HL-60 (cell line): ENCODE measurements at regions not wholly inside any gene's neighbourhood (a gene's known extent, or its start where the extent isn't known, plus 50 kb on each side); places are given as distances from the start of the nearest gene placed in this dataset.

Source experiments
- DNase-seq, 2 experiments: peaks; one replicate each; pipeline ENCODE4 v3.0.0-alpha.2; 2010 to 2020; ENCODE audit warnings: low read depth in 1 of 2, low spot score in 1 of 2
- H3K27ac ChIP-seq: fragments of 250-450 bp; sonication (Bioruptor Pico); replicated peaks from 2 replicates; pipeline ENCODE4 v1.5.1; 2020; ENCODE audit warnings: mild to moderate bottlenecking, moderate library complexity
- H3K27me3 ChIP-seq: fragments of 250-450 bp; sonication (Bioruptor Pico); 2 replicates; pipeline ENCODE4 v1.5.1; 2021; ENCODE audit warnings: mild to moderate bottlenecking, moderate library complexity; ENCODE audit not compliant: insufficient read depth, poor library complexity, severe bottlenecking
- H3K4me3 ChIP-seq: replicated peaks from 2 replicates; pipeline ENCODE4 v1.5.1; 2011; ENCODE audit warnings: mild to moderate bottlenecking, control low read depth, low read length; ENCODE audit not compliant: insufficient read depth
- CTCF ChIP-seq: IDR thresholded peaks from one replicate; pipeline ENCODE4 v1.5.1; 2011; ENCODE audit warnings: low read length, control low read depth, inconsistent platforms; ENCODE audit not compliant: insufficient read depth
- GABPA ChIP-seq: IDR thresholded peaks from 2 replicates; pipeline ENCODE4 v1.6.1; 2012; ENCODE audit warnings: low read depth
- POLR2AphosphoS5 ChIP-seq: IDR thresholded peaks from 2 replicates; pipeline ENCODE4 v1.6.1; 2012; ENCODE audit warnings: low read depth
- REST ChIP-seq: IDR thresholded peaks from 2 replicates; pipeline ENCODE4 v1.6.1; 2012; ENCODE audit warnings: low read depth; ENCODE audit not compliant: insufficient replicate concordance
- SPI1 ChIP-seq: IDR thresholded peaks from 2 replicates; pipeline ENCODE4 v1.6.1; 2012; ENCODE audit warnings: low read depth, mild to moderate bottlenecking, borderline replicate concordance

GRCh38 chr2:118730405-118730804, 117.0 kb downstream of the EN1 start:
- no peak overlapping the region for H3K4me3 ChIP-seq
- TF ChIP-seq SPI1 (no peak), POLR2AphosphoS5 (no peak), CTCF (no peak), GABPA (no peak), REST (no peak)
- no peak overlapping the region for H3K27ac ChIP-seq
- no peak for DNase-seq
- H3K27me3 ChIP-seq = no peaks in the 10 kb centered on the region

- TF ChIP-seq REST (no peak), GABPA (no peak), SPI1 (no peak), POLR2AphosphoS5 (no peak), CTCF (no peak)
- no peak overlapping the region for H3K27ac ChIP-seq
- H3K4me3 ChIP-seq = no peak overlapping the region
- no peak for DNase-seq
- H3K27me3 ChIP-seq = no peaks in the 10 kb centered on the region
These were observed 117.7 kb downstream of the EN1 start for GRCh38 chr2:118729760-118730159.

- no peak overlapping the region for H3K4me3 ChIP-seq
- H3K27ac ChIP-seq = no peak overlapping the region
- no peak for TF ChIP-seq SPI1
- H3K27me3 ChIP-seq = no peaks in the 10 kb centered on the region
- DNase-seq = no peak
These were observed 118.5 kb downstream of the EN1 start for GRCh38 chr2:118728984-118729383.

GRCh38 chr2:118726821-118727220, 120.6 kb downstream of the EN1 start:
- DNase-seq = no peak
- no peak for TF ChIP-seq CTCF
- TF ChIP-seq SPI1 = no peak
- TF ChIP-seq GABPA = no peak
- no peak for TF ChIP-seq POLR2AphosphoS5
- TF ChIP-seq REST = no peak
- Histone ChIP-seq H3K27me3 (no peaks in the 10 kb centered on the region), H3K4me3 (no peak overlapping the region), H3K27ac (no peak overlapping the region)
